Stromal cell of bone marrow (primary cell): ENCODE measurements at regions not wholly inside any gene's neighbourhood (a gene's known extent, or its start where the extent isn't known, plus 50 kb on each side); places are given as distances from the start of the nearest gene placed in this dataset.

Experiments
- DNase-seq: peaks from one replicate; pipeline ENCODE4 v3.0.0-alpha.2; 2012; ENCODE audit warnings: low read depth

GRCh38 chr9:99592834-99593574 lies 228.7 kb upstream of the NR4A3 start:
- no peak for DNase-seq

- DNase-seq: no peak
Measured at GRCh38 chr9:99593610-99594009, 228.1 kb upstream of the NR4A3 start.

GRCh38 chr9:99594056-99594780 lies 227.5 kb upstream of the NR4A3 start:
- DNase-seq: no peak

GRCh38 chr9:99595796-99596195 lies 225.9 kb upstream of the NR4A3 start:
- no peak for DNase-seq

GRCh38 chr9:99601571-99602111 lies 220.0 kb upstream of the NR4A3 start:
- no peak for DNase-seq

GRCh38 chr9:99602854-99603253 lies 218.8 kb upstream of the NR4A3 start:
- DNase-seq: no peak

- DNase-seq: no peak
Measured at GRCh38 chr9:99605016-99605743, 216.5 kb upstream of the NR4A3 start.

GRCh38 chr9:99606296-99606695 lies 215.4 kb upstream of the NR4A3 start:
- DNase-seq: no peak

GRCh38 chr9:99606957-99607356 lies 214.7 kb upstream of the NR4A3 start:
- no peak for DNase-seq

GRCh38 chr9:99607842-99608448 lies 213.7 kb upstream of the NR4A3 start:
- no peak for DNase-seq

GRCh38 chr9:99614341-99614740 lies 207.3 kb upstream of the NR4A3 start:
- DNase-seq: no peak

GRCh38 chr9:99621040-99621439 lies 200.6 kb upstream of the NR4A3 start:
- DNase-seq: no peak

GRCh38 chr9:99622679-99623078 lies 199.0 kb upstream of the NR4A3 start:
- no peak for DNase-seq

GRCh38 chr9:99623780-99624364 lies 197.8 kb upstream of the NR4A3 start:
- no peak for DNase-seq

- no peak for DNase-seq
Measured at GRCh38 chr9:99624499-99625233, 197.0 kb upstream of the NR4A3 start.

- no peak for DNase-seq
Measured at GRCh38 chr9:99626426-99626825, 195.3 kb upstream of the NR4A3 start.

GRCh38 chr9:99628285-99628684 lies 193.4 kb upstream of the NR4A3 start:
- no peak for DNase-seq

- DNase-seq: no peak
Measured at GRCh38 chr9:99628849-99629620, 192.7 kb upstream of the NR4A3 start.

- no peak for DNase-seq
Measured at GRCh38 chr9:99632349-99633038, 189.2 kb upstream of the NR4A3 start.

- DNase-seq: no peak
Measured at GRCh38 chr9:99633265-99633664, 188.4 kb upstream of the NR4A3 start.
